H9 (cell line): ENCODE measurements at regions not wholly inside any gene's neighbourhood (a gene's known extent, or its start where the extent isn't known, plus 50 kb on each side); places are given as distances from the start of the nearest gene placed in this dataset.

Source experiments
- DNase-seq: peaks from one replicate; pipeline ENCODE4 v3.0.0-alpha.2; 2017
- H2AFZ ChIP-seq: one replicate; pipeline ENCODE4 v1.6.1; 2013; ENCODE audit warnings: mild to moderate bottlenecking, low read length, control low read depth, moderate library complexity
- H2AK5ac ChIP-seq: 2 replicates; pipeline ENCODE4 v1.6.1; 2013; ENCODE audit warnings: low read length, control low read depth, mixed read lengths; ENCODE audit not compliant: insufficient read length
- H2BK120ac ChIP-seq: one replicate; pipeline ENCODE4 v1.6.1; 2013; ENCODE audit warnings: low read depth, mild to moderate bottlenecking, low read length, control low read depth, inconsistent platforms; ENCODE audit not compliant: poor library complexity, severe bottlenecking
- H2BK12ac ChIP-seq: 2 replicates; pipeline ENCODE4 v1.6.1; 2013; ENCODE audit warnings: low read length, control low read depth, mixed read lengths, low read depth; ENCODE audit not compliant: insufficient read length
- H2BK15ac ChIP-seq: 2 replicates; pipeline ENCODE4 v1.6.1; 2013; ENCODE audit warnings: low read depth, low read length, control low read depth
- H2BK20ac ChIP-seq: one replicate; pipeline ENCODE4 v1.6.1; 2013; ENCODE audit warnings: low read depth, mild to moderate bottlenecking, low read length, control low read depth, inconsistent platforms; ENCODE audit not compliant: poor library complexity, severe bottlenecking
- H2BK5ac ChIP-seq: 2 replicates; pipeline ENCODE4 v1.6.1; 2013; ENCODE audit warnings: low read length, control low read depth, mixed read lengths; ENCODE audit not compliant: insufficient read length
- H3K14ac ChIP-seq: 2 replicates; pipeline ENCODE4 v1.6.1; 2013; ENCODE audit warnings: low read length, control low read depth; ENCODE audit not compliant: insufficient read depth
- H3K18ac ChIP-seq: 2 replicates; pipeline ENCODE4 v1.6.1; 2013; ENCODE audit warnings: low read depth, mild to moderate bottlenecking, mixed read lengths, low read length, control low read depth; ENCODE audit not compliant: insufficient read length
- H3K23ac ChIP-seq: 2 replicates; pipeline ENCODE4 v1.6.1; 2013; ENCODE audit warnings: low read length, control low read depth, mixed read lengths, low read depth; ENCODE audit not compliant: insufficient read length
- H3K23me2 ChIP-seq: 2 replicates; pipeline ENCODE4 v1.6.1; 2013; ENCODE audit warnings: low read depth, mild to moderate bottlenecking, mixed read lengths, low read length, control low read depth; ENCODE audit not compliant: insufficient read length, poor library complexity, severe bottlenecking
- H3K27ac ChIP-seq: 2 replicates; pipeline ENCODE4 v1.5.1; 2013; ENCODE audit warnings: low read length, control low read depth, mixed read lengths, low read depth; ENCODE audit not compliant: insufficient read length
- H3K27me3 ChIP-seq: 2 replicates; pipeline ENCODE4 v1.6.1; 2013; ENCODE audit warnings: low read length, control low read depth, inconsistent platforms; ENCODE audit not compliant: insufficient read depth
- H3K4ac ChIP-seq: 2 replicates; pipeline ENCODE4 v1.6.1; 2013; ENCODE audit warnings: low read depth, mild to moderate bottlenecking, control low read depth, inconsistent platforms, low read length, moderate library complexity
- H3K4me1 ChIP-seq: 2 replicates; pipeline ENCODE4 v1.6.1; 2013; ENCODE audit warnings: low read length, control low read depth, inconsistent platforms; ENCODE audit not compliant: insufficient read depth
- H3K4me2 ChIP-seq: 2 replicates; pipeline ENCODE4 v1.6.1; 2013; ENCODE audit warnings: low read length, control low read depth, mixed read lengths; ENCODE audit not compliant: insufficient read length, insufficient read depth
- H3K56ac ChIP-seq: 2 replicates; pipeline ENCODE4 v1.6.1; 2013; ENCODE audit warnings: low read depth, mild to moderate bottlenecking, mixed read lengths, low read length, control low read depth; ENCODE audit not compliant: insufficient read length
- H3K79me1 ChIP-seq: 2 replicates; pipeline ENCODE4 v1.6.1; 2013; ENCODE audit warnings: low read depth, mild to moderate bottlenecking, moderate library complexity, low read length, control low read depth, inconsistent platforms; ENCODE audit not compliant: insufficient read depth, poor library complexity, severe bottlenecking
- H3K79me2 ChIP-seq: 2 replicates; pipeline ENCODE4 v1.6.1; 2013; ENCODE audit warnings: low read length, control low read depth, inconsistent platforms; ENCODE audit not compliant: insufficient read depth
- H3K9ac ChIP-seq: 2 replicates; pipeline ENCODE4 v1.6.1; 2013; ENCODE audit warnings: low read length, control low read depth, mixed read lengths; ENCODE audit not compliant: insufficient read length; ENCODE audit errors: extremely low read depth
- H3K9me3 ChIP-seq: one replicate; pipeline ENCODE4 v1.6.1; 2013; ENCODE audit warnings: low read depth, low read length, inconsistent platforms; ENCODE audit not compliant: control insufficient read depth
- H3T11ph ChIP-seq: one replicate; pipeline ENCODE4 v1.6.1; 2013; ENCODE audit warnings: mild to moderate bottlenecking, low read length, control low read depth, inconsistent platforms
- H4K20me1 ChIP-seq: one replicate; pipeline ENCODE4 v1.6.1; 2013; ENCODE audit not compliant: control insufficient read depth, insufficient read length, insufficient read depth
- H4K5ac ChIP-seq: 2 replicates; pipeline ENCODE4 v1.6.1; 2013; ENCODE audit warnings: low read depth, mild to moderate bottlenecking, mixed read lengths, low read length, control low read depth; ENCODE audit not compliant: insufficient read length
- H4K8ac ChIP-seq: replicated peaks from 2 replicates; pipeline ENCODE4 v1.6.1; 2013; ENCODE audit warnings: low read length, control low read depth, mixed read lengths, low read depth; ENCODE audit not compliant: insufficient read length
- H4K91ac ChIP-seq: 2 replicates; pipeline ENCODE4 v1.6.1; 2013; ENCODE audit warnings: low read depth, mild to moderate bottlenecking, moderate library complexity, mixed read lengths, low read length, control low read depth; ENCODE audit not compliant: insufficient read length
- H3K27ac Mint-ChIP-seq, 3 experiments: 2 replicates in 2 of 3; 3 replicates in 1 of 3; pipeline ENCODE4 v1.8.0; 2020 to 2021; ENCODE audit warnings: mixed read lengths in 3 of 3, mild to moderate bottlenecking in 1 of 3, moderate library complexity in 1 of 3
- H3K27me3 Mint-ChIP-seq: 2 replicates; pipeline ENCODE4 v1.8.0; 2021; ENCODE audit warnings: low read depth, mild to moderate bottlenecking, moderate library complexity, mixed read lengths
- H3K36me3 Mint-ChIP-seq, 3 experiments: 2 replicates in 2 of 3; 3 replicates in 1 of 3; pipeline ENCODE4 v1.8.0; 2020 to 2021; ENCODE audit warnings: low read depth in 3 of 3, mixed read lengths in 3 of 3; ENCODE audit not compliant: insufficient read depth in 1 of 3
- H3K4me1 Mint-ChIP-seq, 2 experiments: 2 replicates each; pipeline ENCODE4 v1.8.0; 2020; ENCODE audit warnings: mixed read lengths in 2 of 2
- H3K4me3 Mint-ChIP-seq, 2 experiments: 2 replicates in 1 of 2; 3 replicates in 1 of 2; pipeline ENCODE4 v1.8.0; 2020 to 2021; ENCODE audit warnings: mild to moderate bottlenecking in 2 of 2, mixed read lengths in 2 of 2, moderate library complexity in 1 of 2
- H3K9me3 Mint-ChIP-seq, 2 experiments: 2 replicates in 1 of 2; 3 replicates in 1 of 2; pipeline ENCODE4 v1.8.0; 2020; ENCODE audit warnings: mild to moderate bottlenecking in 2 of 2, mixed read lengths in 2 of 2, moderate library complexity in 1 of 2
- WGBS: extraction: QIAGEN DNeasy Blood & Tissue Kit; methylation state at CpG from one replicate; pipeline ENCODE4 v1.1.7; 2013; ENCODE audit warnings: missing lambda C conversion rate, low lambda C conversion rate, mixed read lengths; ENCODE audit not compliant: insufficient read length; ENCODE audit errors: extremely low coverage; 5-methylcytosine and 5-hydroxymethylcytosine counted together
- TF ChIP-seq, protein P1 (sequence below): fragments of 200-600 bp; sonication (generic); conservative IDR thresholded peaks from 3 replicates; pipeline ENCODE4 v1.8.0; 2021; ENCODE audit warnings: antibody characterized with exemption, mild to moderate bottlenecking

GRCh38 chr4:55284331-55284730 lies 61.7 kb upstream of the SRD5A3 start:
- H3K9me3 Mint-ChIP-seq, result peaks cover 35% of the 10 kb centered on the region in 2 experiments
- no peak overlapping the region for H2AK5ac ChIP-seq

More at GRCh38 chr4:55284331-55284730, 61.7 kb upstream of the SRD5A3 start:
- Mint-ChIP-seq H3K36me3 (peaks cover 20 to 38% (median 35%) of the 10 kb centered on the region in 3 experiments), H3K27me3 (no peaks in the 10 kb centered on the region), H3K4me1 (peaks cover 38% of the 10 kb centered on the region in 2 experiments), H3K4me3 (no peak overlapping the region), H3K27ac (no peak overlapping the region)
- peaks cover 3% of the 10 kb centered on the region for H3K4me1 ChIP-seq
- H3K14ac ChIP-seq, result no peak overlapping the region
- H4K91ac ChIP-seq, result no peak overlapping the region
- no peak overlapping the region for H4K5ac ChIP-seq
- no peak overlapping the region for H2BK12ac ChIP-seq
- H2BK20ac ChIP-seq, result no peak overlapping the region
- no peak overlapping the region for H3K4ac ChIP-seq
- DNase-seq, result no peak
- peaks cover 16% of the 10 kb centered on the region for H3K9me3 ChIP-seq
- H3K27ac ChIP-seq, result no peak overlapping the region
- no CpG with 5 or more reads among the region's 1 CpG for WGBS
- H3K56ac ChIP-seq, result no peak overlapping the region
- H3K79me1 ChIP-seq, result no peaks in the 10 kb centered on the region
- H4K8ac ChIP-seq, result no peak overlapping the region
- TF ChIP-seq, protein P1, sequence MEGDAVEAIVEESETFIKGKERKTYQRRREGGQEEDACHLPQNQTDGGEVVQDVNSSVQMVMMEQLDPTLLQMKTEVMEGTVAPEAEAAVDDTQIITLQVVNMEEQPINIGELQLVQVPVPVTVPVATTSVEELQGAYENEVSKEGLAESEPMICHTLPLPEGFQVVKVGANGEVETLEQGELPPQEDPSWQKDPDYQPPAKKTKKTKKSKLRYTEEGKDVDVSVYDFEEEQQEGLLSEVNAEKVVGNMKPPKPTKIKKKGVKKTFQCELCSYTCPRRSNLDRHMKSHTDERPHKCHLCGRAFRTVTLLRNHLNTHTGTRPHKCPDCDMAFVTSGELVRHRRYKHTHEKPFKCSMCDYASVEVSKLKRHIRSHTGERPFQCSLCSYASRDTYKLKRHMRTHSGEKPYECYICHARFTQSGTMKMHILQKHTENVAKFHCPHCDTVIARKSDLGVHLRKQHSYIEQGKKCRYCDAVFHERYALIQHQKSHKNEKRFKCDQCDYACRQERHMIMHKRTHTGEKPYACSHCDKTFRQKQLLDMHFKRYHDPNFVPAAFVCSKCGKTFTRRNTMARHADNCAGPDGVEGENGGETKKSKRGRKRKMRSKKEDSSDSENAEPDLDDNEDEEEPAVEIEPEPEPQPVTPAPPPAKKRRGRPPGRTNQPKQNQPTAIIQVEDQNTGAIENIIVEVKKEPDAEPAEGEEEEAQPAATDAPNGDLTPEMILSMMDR, result no peak
- no peak overlapping the region for H3T11ph ChIP-seq
- no peak overlapping the region for H3K4me2 ChIP-seq
- H2BK5ac ChIP-seq, result no peak overlapping the region
- H3K9ac ChIP-seq, result no peak overlapping the region
- no peaks in the 10 kb centered on the region for H3K79me2 ChIP-seq
- H3K27me3 ChIP-seq, result no peaks in the 10 kb centered on the region
- no peak overlapping the region for H2BK15ac ChIP-seq
- no peak overlapping the region for H2BK120ac ChIP-seq
- no peak overlapping the region for H2AFZ ChIP-seq
- H3K18ac ChIP-seq, result no peak overlapping the region
- no peak overlapping the region for H3K23ac ChIP-seq
- H4K20me1 ChIP-seq, result no peaks in the 10 kb centered on the region
- no peaks in the 10 kb centered on the region for H3K23me2 ChIP-seq
